ENCODE measurements at regions not wholly inside any gene's neighbourhood (a gene's known extent, or its start where the extent isn't known, plus 50 kb on each side); places are given as distances from the start of the nearest gene placed in this dataset.

- TF ChIP-seq ZFP30 (CRISPR knock-in tag; IDR thresholded peaks at IDR 0.05) (no peak), ARNTL (CRISPR knock-in tag; IDR thresholded peaks at IDR 0.05; ENCODE audit: borderline replicate concordance, low read depth) (no peak), SNAI2 (CRISPR knock-in tag; IDR thresholded peaks at IDR 0.05) (no peak), TSHZ2 (CRISPR knock-in tag; IDR thresholded peaks at IDR 0.05) (no peak), BACH2 (CRISPR knock-in tag; IDR thresholded peaks at IDR 0.05; ENCODE audit: borderline replicate concordance) (no peak), CREB5 (CRISPR knock-in tag; IDR thresholded peaks at IDR 0.05; ENCODE audit: low read depth) (no peak), PPARA (CRISPR knock-in tag; IDR thresholded peaks at IDR 0.05; ENCODE audit: borderline replicate concordance) (no peak), ZNF8 (CRISPR knock-in tag; IDR thresholded peaks at IDR 0.05) (no peak), RARB (CRISPR knock-in tag; IDR thresholded peaks at IDR 0.05) (no peak), ZNF565 (CRISPR knock-in tag; conservative IDR thresholded peaks at IDR 0.05; ENCODE audit: low read depth) (no peak), TOX (CRISPR knock-in tag; IDR thresholded peaks at IDR 0.05; ENCODE audit: borderline replicate concordance) (no peak), ZFP3 (CRISPR knock-in tag; IDR thresholded peaks at IDR 0.05) (no peak), GLIS3 (CRISPR knock-in tag; IDR thresholded peaks at IDR 0.05) (no peak), ISL1 (CRISPR knock-in tag; IDR thresholded peaks at IDR 0.05) (no peak)
- ATAC-seq = no peak
These were observed 49.8 kb downstream of the ABCC12 start for GRCh38 chr16:48105976-48106375.

GRCh38 chr16:48105456-48105855 lies 50.3 kb downstream of the ABCC12 start:
- no peak for TF ChIP-seq ESRRG (CRISPR knock-in tag; IDR thresholded peaks at IDR 0.05)
- TF ChIP-seq ZNF565 (CRISPR knock-in tag; conservative IDR thresholded peaks at IDR 0.05; ENCODE audit: low read depth) = no peak
- no peak for TF ChIP-seq POU6F1 (CRISPR knock-in tag; IDR thresholded peaks at IDR 0.05; ENCODE audit: borderline replicate concordance, low read depth)
- TF ChIP-seq ARNTL (CRISPR knock-in tag; IDR thresholded peaks at IDR 0.05; ENCODE audit: borderline replicate concordance, low read depth) = no peak
- ATAC-seq = no peak

- no peak for TF ChIP-seq TCF4 (CRISPR knock-in tag; IDR thresholded peaks at IDR 0.05; ENCODE audit: borderline replicate concordance)
- TF ChIP-seq POU6F1 (CRISPR knock-in tag; IDR thresholded peaks at IDR 0.05; ENCODE audit: borderline replicate concordance, low read depth) = no peak
- no peak for TF ChIP-seq ZNF8 (CRISPR knock-in tag; IDR thresholded peaks at IDR 0.05)
- TF ChIP-seq ZFP3 (CRISPR knock-in tag; IDR thresholded peaks at IDR 0.05) = no peak
- TF ChIP-seq TOX (CRISPR knock-in tag; IDR thresholded peaks at IDR 0.05; ENCODE audit: borderline replicate concordance) = no peak
- no peak for TF ChIP-seq PPARA (CRISPR knock-in tag; IDR thresholded peaks at IDR 0.05; ENCODE audit: borderline replicate concordance)
- no peak for ATAC-seq
These were observed 52.2 kb downstream of the ABCC12 start for GRCh38 chr16:48103591-48103990.

- ATAC-seq = no peak
- no peak for TF ChIP-seq RARB (CRISPR knock-in tag; IDR thresholded peaks at IDR 0.05)
- no peak for TF ChIP-seq PATZ1 (CRISPR knock-in tag; IDR thresholded peaks at IDR 0.05; ENCODE audit: borderline replicate concordance)
- no peak for TF ChIP-seq ZNF70 (CRISPR knock-in tag; IDR thresholded peaks at IDR 0.05)
- no peak for TF ChIP-seq ZC3H10 (CRISPR knock-in tag; IDR thresholded peaks at IDR 0.05)
- no peak for TF ChIP-seq GLIS3 (CRISPR knock-in tag; IDR thresholded peaks at IDR 0.05)
- no peak for TF ChIP-seq BACH2 (CRISPR knock-in tag; IDR thresholded peaks at IDR 0.05; ENCODE audit: borderline replicate concordance)
- TF ChIP-seq ZFP30 (CRISPR knock-in tag; IDR thresholded peaks at IDR 0.05) = no peak
- no peak for TF ChIP-seq POU6F1 (CRISPR knock-in tag; IDR thresholded peaks at IDR 0.05; ENCODE audit: borderline replicate concordance, low read depth)
- TF ChIP-seq ZNF565 (CRISPR knock-in tag; conservative IDR thresholded peaks at IDR 0.05; ENCODE audit: low read depth) = no peak
- no peak for TF ChIP-seq TCF4 (CRISPR knock-in tag; IDR thresholded peaks at IDR 0.05; ENCODE audit: borderline replicate concordance)
- no peak for TF ChIP-seq PPARA (CRISPR knock-in tag; IDR thresholded peaks at IDR 0.05; ENCODE audit: borderline replicate concordance)
- TF ChIP-seq OSR1 (CRISPR knock-in tag; IDR thresholded peaks at IDR 0.05) = no peak
- no peak for TF ChIP-seq SNAI2 (CRISPR knock-in tag; IDR thresholded peaks at IDR 0.05)
- TF ChIP-seq ZFP3 (CRISPR knock-in tag; IDR thresholded peaks at IDR 0.05) = no peak
These were observed 53.4 kb downstream of the ABCC12 start for GRCh38 chr16:48102083-48103008.

All from SK-N-SH treated with all-trans-retinoic acid at 6 μM for 48 hours (cell line).